ENCODE measurements at regions not wholly inside any gene's neighbourhood (a gene's known extent, or its start where the extent isn't known, plus 50 kb on each side); places are given as distances from the start of the nearest gene placed in this dataset.

GRCh38 chr3:11901286-11901875 is 54.7 kb upstream of the TAMM41 start:
- TF ChIP-seq CTCF (IDR thresholded peaks at IDR 0.05; ENCODE audit: insufficient read depth, low read length) (no peak), REST (IDR thresholded peaks at IDR 0.05; ENCODE audit: insufficient replicate concordance, low read depth) (no peak)

All from HL-60 (cell line).